ENCODE measurements at regions not wholly inside any gene's neighbourhood (a gene's known extent, or its start where the extent isn't known, plus 50 kb on each side); places are given as distances from the start of the nearest gene placed in this dataset.

- no peak for DNase-seq
Measured at GRCh38 chr17:79520167-79521165, 90.4 kb downstream of the RBFOX3 start.

GRCh38 chr17:79519601-79520000, 91.2 kb downstream of the RBFOX3 start:
- DNase-seq, result no peak

GRCh38 chr17:79518585-79519523, 92.0 kb downstream of the RBFOX3 start:
- no peak for DNase-seq

- no peak for DNase-seq
Measured at GRCh38 chr17:79517827-79518584, 92.8 kb downstream of the RBFOX3 start.

- no peak for DNase-seq
Measured at GRCh38 chr17:79515646-79516571, 94.9 kb downstream of the RBFOX3 start.

- no peak for DNase-seq
Measured at GRCh38 chr17:79515110-79515509, 95.7 kb downstream of the RBFOX3 start.

- DNase-seq, result no peak
Measured at GRCh38 chr17:79513820-79514535, 96.9 kb downstream of the RBFOX3 start.

GRCh38 chr17:79513206-79513605, 97.6 kb downstream of the RBFOX3 start:
- no peak for DNase-seq

GRCh38 chr17:79511471-79511870, 99.4 kb downstream of the RBFOX3 start:
- no peak for DNase-seq

GRCh38 chr17:79510071-79510470, 100.8 kb downstream of the RBFOX3 start:
- DNase-seq, result no peak

GRCh38 chr17:79509490-79509889, 101.4 kb downstream of the RBFOX3 start:
- DNase-seq, result no peak

- DNase-seq, result no peak
Measured at GRCh38 chr17:79509008-79509407, 101.8 kb downstream of the RBFOX3 start.

- no peak for DNase-seq
Measured at GRCh38 chr17:79508291-79508716, 102.5 kb downstream of the RBFOX3 start.

- DNase-seq, result no peak
Measured at GRCh38 chr17:79506955-79507354, 103.9 kb downstream of the RBFOX3 start.

GRCh38 chr17:79506150-79506870, 104.5 kb downstream of the RBFOX3 start:
- DNase-seq, result no peak

GRCh38 chr17:79505199-79505598, 105.7 kb downstream of the RBFOX3 start:
- DNase-seq, result no peak

GRCh38 chr17:79504181-79504605, 106.7 kb downstream of the RBFOX3 start:
- no peak for DNase-seq

- no peak for DNase-seq
Measured at GRCh38 chr17:79503126-79503839, 107.6 kb downstream of the RBFOX3 start.

GRCh38 chr17:79501910-79502309, 108.9 kb downstream of the RBFOX3 start:
- no peak for DNase-seq
